K562 (cell line): ENCODE measurements at regions not wholly inside any gene's neighbourhood (a gene's known extent, or its start where the extent isn't known, plus 50 kb on each side); places are given as distances from the start of the nearest gene placed in this dataset.
"Not testable (repeated sequence)": the region's sequence is repeated elsewhere in the genome, so short reads cannot be mapped to it uniquely, and the experiment has no call there.

ENCODE experiments used
- ATAC-seq: fragments of 200-7000 bp; cut with Tn5 transposase; 3 replicates; pipeline ENCODE4 v1.9.1; 2020; ENCODE audit warnings: moderate library complexity
- BruUV-seq: library from RNA; stranded (reverse); fragments of 400-500 nt; replicated peaks from 2 replicates; lab custom pipeline; 2021; lab: Mats Ljungman, UMichigan
- CTCF ChIA-PET: fragments of 300-600 bp; formaldehyde crosslinking; extraction: SDS; loops from one replicate; lab custom pipeline; 2021; ENCODE audit warnings: low intra/inter-chr PET ratio; lab: Yijun Ruan, JAX
- POLR2A ChIA-PET: fragments of 300-600, 350-650 bp; sonication (Branson Sonifier 250); formaldehyde crosslinking; extraction: SDS; loops from one replicate; lab custom pipeline; 2021; ENCODE audit warnings: antibody characterized with exemption, inconsistent platforms; lab: Yijun Ruan, JAX
- DNase-seq, 4 experiments: peaks; one replicate each; pipeline versions ENCODE4 v3.0.0 to v3.0.0-alpha.2; 2011 to 2018; ENCODE audit warnings: low spot score in 3 of 4, mixed read lengths in 3 of 4; ENCODE audit errors: extremely low read depth in 1 of 4
- FAIRE-seq: peaks from 2 replicates; lab custom pipeline; 2011; peaks lifted over from hg19 to GRCh38; lab: Jason Lieb, UNC
- H2AFZ ChIP-seq: 2 replicates; pipeline ENCODE4 v1.6.0; 2011; ENCODE audit warnings: low read depth, low read length, control low read depth, inconsistent platforms
- H3K27ac ChIP-seq: fragments of 200-600 bp; 3 replicates; pipeline ENCODE4 v1.8.0; 2011; ENCODE audit warnings: low read depth, mild to moderate bottlenecking, control low read depth, inconsistent platforms, low read length, moderate library complexity, mixed read lengths; ENCODE audit errors: extremely low read depth
- H3K27me3 ChIP-seq, 2 experiments: fragments of 300-600 bp in 1 of 2; 2 replicates in 1 of 2; 3 replicates in 1 of 2; pipeline versions ENCODE4 v1.6.0 to v1.8.0; 2011; ENCODE audit warnings: inconsistent platforms in 2 of 2, low read length in 2 of 2, mild to moderate bottlenecking in 1 of 2, mixed read lengths in 1 of 2, moderate library complexity in 1 of 2; ENCODE audit not compliant: control insufficient read depth in 2 of 2, insufficient read depth in 2 of 2
- H3K36me3 ChIP-seq: fragments of 300-600 bp; 3 replicates; pipeline ENCODE4 v1.8.0; 2011; ENCODE audit warnings: mild to moderate bottlenecking, low read length, inconsistent platforms; ENCODE audit not compliant: control insufficient read depth, insufficient read depth
- H3K4me1 ChIP-seq, 2 experiments: fragments of 200-600 bp in 1 of 2; replicated peaks in 1 of 2; 2 replicates in 1 of 2; 3 replicates in 1 of 2; pipeline versions ENCODE4 v1.5.1 to v1.8.0; 2011; ENCODE audit warnings: inconsistent platforms in 2 of 2, low read length in 2 of 2, mild to moderate bottlenecking in 1 of 2, mixed read lengths in 1 of 2, moderate library complexity in 1 of 2; ENCODE audit not compliant: control insufficient read depth in 2 of 2, insufficient read depth in 2 of 2
- H3K4me2 ChIP-seq: 2 replicates; pipeline ENCODE4 v1.6.1; 2011; ENCODE audit warnings: low read length, control low read depth, inconsistent platforms, mixed read lengths; ENCODE audit not compliant: insufficient read depth
- H3K4me3 ChIP-seq: fragments of 200-600 bp; sonication (generic), shearing (Covaris generic); 2 replicates; pipeline ENCODE4 v1.5.1; 2016; ENCODE audit warnings: control low read depth, inconsistent platforms
- H3K79me2 ChIP-seq: fragments of 200-600 bp; 3 replicates; pipeline ENCODE4 v1.8.0; 2011; ENCODE audit warnings: low read length, inconsistent platforms; ENCODE audit not compliant: control insufficient read depth, insufficient read depth
- H3K9ac ChIP-seq, 2 experiments: 2 replicates each; pipeline versions ENCODE4 v1.6.0 to v1.6.1; 2011; ENCODE audit warnings: low read depth in 2 of 2, low read length in 2 of 2, control low read depth in 1 of 2, inconsistent platforms in 1 of 2, mild to moderate bottlenecking in 1 of 2, mixed read lengths in 1 of 2; ENCODE audit not compliant: insufficient read depth in 1 of 2
- H3K9me1 ChIP-seq: one replicate; pipeline ENCODE4 v1.6.0; 2011; ENCODE audit warnings: inconsistent platforms, mild to moderate bottlenecking, low read length, moderate library complexity; ENCODE audit not compliant: control insufficient read depth, insufficient read depth
- H3K9me3 ChIP-seq: replicated peaks from 2 replicates; pipeline ENCODE4 v1.5.1; 2011; ENCODE audit warnings: low read depth, low read length, inconsistent platforms; ENCODE audit not compliant: control insufficient read depth, insufficient read depth
- H4K20me1 ChIP-seq: replicated peaks from 2 replicates; pipeline ENCODE4 v1.6.1; 2011; ENCODE audit warnings: low read length, inconsistent platforms, mixed read lengths; ENCODE audit not compliant: control insufficient read depth, insufficient read depth
- ATF2 ChIP-seq: sonication (generic); formaldehyde crosslinking; IDR thresholded peaks from 2 replicates; pipeline ENCODE4 v1.8.1; 2022; ENCODE audit warnings: missing genetic modification reagents
- BCOR ChIP-seq: fragments of 450-650 bp; IDR thresholded peaks from 2 replicates; pipeline ENCODE4 v1.6.1; 2016
- DDX20 ChIP-seq: fragments of 450-650 bp; IDR thresholded peaks from 2 replicates; pipeline ENCODE4 v1.6.1; 2016; ENCODE audit warnings: missing genetic modification characterization, low read depth, mild to moderate bottlenecking, missing compliant biosample characterization, moderate library complexity
- ELF4 ChIP-seq: fragments of 450-650 bp; formaldehyde crosslinking; IDR thresholded peaks from 2 replicates; pipeline ENCODE4 v1.4.0; 2022; ENCODE audit warnings: missing genetic modification characterization
- EZH2 ChIP-seq: IDR thresholded peaks from 2 replicates; pipeline ENCODE4 v1.6.1; 2012; ENCODE audit warnings: low read depth, mild to moderate bottlenecking, inconsistent platforms, low read length, borderline replicate concordance
- HMG20B ChIP-seq: fragments of 250-450 bp; sonication (Bioruptor Pico); IDR thresholded peaks from 2 replicates; pipeline ENCODE4 v1.5.0; 2021; ENCODE audit warnings: mild to moderate bottlenecking
- HSF4 ChIP-seq: fragments of 250-450 bp; sonication (Bioruptor Pico); IDR thresholded peaks from 2 replicates; pipeline ENCODE4 v2.1.2; 2022; ENCODE audit warnings: mild to moderate bottlenecking, moderate library complexity, borderline replicate concordance
- KLF1 ChIP-seq: fragments of 450-650 bp; IDR thresholded peaks from 2 replicates; pipeline ENCODE4 v1.6.1; 2016; ENCODE audit warnings: missing genetic modification characterization, missing compliant biosample characterization
- MED1 ChIP-seq: sonication (generic); formaldehyde crosslinking; IDR thresholded peaks from 2 replicates; pipeline ENCODE4 v1.8.1; 2023; ENCODE audit warnings: missing genetic modification reagents, borderline replicate concordance
- NCOR1 ChIP-seq: fragments of 450-650 bp; IDR thresholded peaks from 2 replicates; pipeline ENCODE4 v1.6.1; 2016; ENCODE audit warnings: mild to moderate bottlenecking, moderate library complexity
- TAF9B ChIP-seq: fragments of 450-650 bp; IDR thresholded peaks from 2 replicates; pipeline ENCODE4 v1.6.1; 2018; ENCODE audit warnings: mild to moderate bottlenecking; ENCODE audit not compliant: partially characterized antibody
- TCF15 ChIP-seq: fragments of 250-450 bp; sonication (Bioruptor Pico); IDR thresholded peaks from 2 replicates; pipeline ENCODE4 v1.8.0; 2022; ENCODE audit warnings: moderate library complexity, mild to moderate bottlenecking, inconsistent platforms
- TGIF2 ChIP-seq: sonication (generic); formaldehyde crosslinking; IDR thresholded peaks from 2 replicates; pipeline ENCODE4 v1.8.1; 2022; ENCODE audit warnings: mild to moderate bottlenecking, missing genetic modification reagents, moderate library complexity
- ZBTB8A ChIP-seq: fragments of 450-650 bp; IDR thresholded peaks from 2 replicates; pipeline ENCODE4 v1.6.1; 2018; ENCODE audit warnings: mild to moderate bottlenecking, moderate library complexity; ENCODE audit not compliant: partially characterized antibody
- ZNF146 ChIP-seq: IDR thresholded peaks from one replicate; pipeline ENCODE4 v1.6.1; 2018; ENCODE audit warnings: missing compliant biosample characterization; ENCODE audit not compliant: unreplicated experiment
- ZNF384 ChIP-seq: IDR thresholded peaks from 2 replicates; pipeline ENCODE4 v1.6.1; 2012; ENCODE audit warnings: low read depth, low read length, improper control_type of control experiment
- ZNF586 ChIP-seq: fragments of 450-650 bp; formaldehyde crosslinking; conservative IDR thresholded peaks from 2 replicates; pipeline ENCODE4 v1.4.0; 2020; ENCODE audit warnings: mild to moderate bottlenecking, moderate library complexity
- WGBS: fragments of 100-300 bp; shearing (Covaris generic); methylation state at CpG from one replicate; pipeline ENCODE4 v1.1.6; 2016; ENCODE audit warnings: low coverage, mixed read lengths; ENCODE audit not compliant: insufficient coverage; ENCODE audit errors: missing lambda C conversion rate; 5-methylcytosine and 5-hydroxymethylcytosine counted together
- in situ Hi-C: fragments of 300-500 bp; cut with MboI; formaldehyde crosslinking; loops from 4 replicates; pipeline ENCODE4 v1.15.0; 2018; ENCODE audit warnings: inconsistent platforms, mixed read lengths
- intact Hi-C: fragments of 100-400 bp; cut with micrococcal nuclease; formaldehyde crosslinking; loops from 2 replicates; pipeline ENCODE4 v1.14.2; 2022

DNA sequence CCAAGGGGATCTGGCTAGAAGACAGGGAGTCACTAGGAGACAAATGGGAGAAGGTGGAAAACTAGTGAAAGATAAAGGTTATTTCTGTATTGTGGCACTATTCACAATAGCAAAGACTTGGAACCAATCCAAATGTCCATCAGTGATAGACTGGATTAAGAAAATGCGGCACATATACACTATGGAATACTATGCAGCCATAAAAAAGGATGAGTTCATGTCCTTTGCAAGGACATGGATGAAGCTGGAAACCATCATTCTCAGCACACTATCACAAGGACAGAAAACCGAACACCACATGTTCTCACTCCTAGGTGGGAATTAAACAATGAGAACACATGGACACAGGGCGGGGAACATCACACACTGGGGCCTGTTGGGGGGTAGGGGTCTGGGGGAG is 282.4 kb upstream of the TAC1 start:
- BruUV-seq, H3K9me1 ChIP-seq, H3K9me3 ChIP-seq, FAIRE-seq, H3K36me3 ChIP-seq, H3K4me2 ChIP-seq, POLR2A ChIA-PET, ATAC-seq, H3K27ac ChIP-seq, DNase-seq, H2AFZ ChIP-seq, H3K4me1 ChIP-seq, H3K4me3 ChIP-seq, H4K20me1 ChIP-seq, intact Hi-C loops, H3K9ac ChIP-seq, in situ Hi-C loops, H3K27me3 ChIP-seq, CTCF ChIA-PET, H3K79me2 ChIP-seq: not testable (repeated sequence)
- 21% methylated on average over 3 of the region's 3 CpGs for WGBS
- TF ChIP-seq ZNF146 (CRISPR knock-in tag) (peak; percentile 94), BCOR (0 out of 2 replicates have a peak, but pooled peaks have one; percentile 19)

DNA sequence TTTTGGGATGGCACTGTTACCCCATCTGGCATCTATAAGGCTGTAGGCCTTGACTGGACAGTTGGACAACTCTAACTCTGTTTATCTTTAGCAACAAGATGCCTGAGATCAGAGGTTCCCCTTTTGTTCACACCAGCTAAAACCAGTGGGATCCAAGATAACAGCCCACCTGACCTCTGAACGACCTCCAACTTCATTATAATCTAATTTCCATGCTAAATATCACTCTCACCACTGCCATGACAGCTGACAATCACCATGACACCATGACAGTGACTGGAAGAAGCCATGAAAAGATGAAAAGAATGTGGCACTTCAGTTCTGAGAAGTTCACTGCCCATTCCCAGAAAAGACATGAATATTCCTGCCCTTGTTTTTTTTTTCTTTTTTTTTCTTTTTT is 281.4 kb upstream of the TAC1 start:
- Histone ChIP-seq H3K9me1 (no peaks in the 10 kb centered on the region), H3K9ac (no peak overlapping the region), H4K20me1 (no peaks in the 10 kb centered on the region), H3K4me2 (peak overlapping the region; percentile 29; the same call in 1 of the 2 replicates), H3K27me3 (no peaks in the 10 kb centered on the region), H3K4me3 (no peak overlapping the region), H3K79me2 (no peaks in the 10 kb centered on the region), H3K9me3 (0 out of 2 replicates have a peak, but pooled peaks cover 3% of the 10 kb centered on the region), H3K36me3 (no peaks in the 10 kb centered on the region), H3K4me1 (peaks cover 5 to 11% of the 10 kb centered on the region in 2 experiments; a peak in 4 of 5 replicates), H2AFZ (peak overlapping the region; percentile 25), H3K27ac (peak overlapping the region; percentile 69)
- POLR2A ChIA-PET = interaction anchor here (0.6 kb wide), 1 partner anchor 181 kb away, joined by 4 read pairs; no protein-coding TSS in a partner anchor
- ATAC-seq (peak; percentile 77), FAIRE-seq (peak; percentile 78), DNase-seq (peak; percentile 10 to 75 (median 34))
- in situ Hi-C loops (no loop called here), intact Hi-C loops (no loop called here)
- BruUV-seq = no TSS peak
- WGBS = 0% methylated on average over 1 of the region's 1 CpG
- CTCF ChIA-PET = no interaction called here
- no peak for TF ChIP-seq EZH2
- TF ChIP-seq ATF2 (CRISPR knock-in tag) = no peak
- TF ChIP-seq TAF9B = no peak
- peak; percentile 65 for TF ChIP-seq NCOR1
- TF ChIP-seq ZBTB8A = no peak
- no peak for TF ChIP-seq ELF4
- no peak for TF ChIP-seq ZNF586 (CRISPR knock-in tag)
- TF ChIP-seq ZNF384 = 0 out of 2 replicates have a peak, but pooled peaks have one; percentile 34
- no peak for TF ChIP-seq HSF4 (CRISPR knock-in tag)
- TF ChIP-seq KLF1 (tag) = no peak
- TF ChIP-seq TCF15 (CRISPR knock-in tag) = no peak
- TF ChIP-seq HMG20B = no peak
- no peak for TF ChIP-seq DDX20
- TF ChIP-seq MED1 (CRISPR knock-in tag) = no peak
- TF ChIP-seq TGIF2 (CRISPR knock-in tag) = no peak
